AG04449 (cell line): ENCODE measurements at regions not wholly inside any gene's neighbourhood (a gene's known extent, or its start where the extent isn't known, plus 50 kb on each side); places are given as distances from the start of the nearest gene placed in this dataset.
A peak's percentile ranks its signal among the peaks of the same experiment; 100 is the strongest.

Experiments
- CTCF ChIA-PET: fragments of 350-600 bp; formaldehyde crosslinking; extraction: SDS; loops from one replicate; lab custom pipeline; 2021; ENCODE audit warnings: antibody characterized with exemption; lab: Yijun Ruan, JAX
- POLR2A ChIA-PET: fragments of 400-600, 350-600 bp; formaldehyde crosslinking; extraction: SDS; loops from one replicate; lab custom pipeline; 2020; ENCODE audit warnings: antibody characterized with exemption, inconsistent platforms; lab: Yijun Ruan, JAX
- DNase-seq: peaks from one replicate; pipeline ENCODE4 v3.0.0-alpha.2; 2010; ENCODE audit warnings: low read depth, low spot score
- H3K4me3 ChIP-seq: 2 replicates; pipeline ENCODE4 v1.5.1; 2011; ENCODE audit warnings: low read depth, mild to moderate bottlenecking, control low read depth, low read length
- CTCF ChIP-seq: IDR thresholded peaks from one replicate; pipeline ENCODE4 v1.5.1; 2011; ENCODE audit warnings: mild to moderate bottlenecking, moderate library complexity, low read length, control low read depth, inconsistent platforms; ENCODE audit not compliant: insufficient read depth; ENCODE audit errors: missing control alignments

GRCh38 chr7:110179037-110179436 lies 911.9 kb upstream of the LRRN3 start:
- ChIA-PET POLR2A (no interaction called here), CTCF (no interaction called here)
- no peak for TF ChIP-seq CTCF
- no peak for DNase-seq
- no peak overlapping the region for H3K4me3 ChIP-seq

GRCh38 chr7:110181768-110182167 lies 909.2 kb upstream of the LRRN3 start:
- POLR2A ChIA-PET = no interaction called here
- CTCF ChIA-PET = no interaction called here

GRCh38 chr7:110186334-110186733 lies 904.6 kb upstream of the LRRN3 start:
- CTCF ChIA-PET = no interaction called here

More at GRCh38 chr7:110181768-110182167, 909.2 kb upstream of the LRRN3 start:
- H3K4me3 ChIP-seq = no peak overlapping the region
- TF ChIP-seq CTCF = no peak
- no peak for DNase-seq

GRCh38 chr7:110187877-110188554 lies 902.9 kb upstream of the LRRN3 start:
- no peak for TF ChIP-seq CTCF
- DNase-seq = no peak
- ChIA-PET POLR2A (no interaction called here), CTCF (no interaction called here)
- H3K4me3 ChIP-seq = no peak overlapping the region

More at GRCh38 chr7:110186334-110186733, 904.6 kb upstream of the LRRN3 start:
- POLR2A ChIA-PET = no interaction called here
- no peak overlapping the region for H3K4me3 ChIP-seq
- DNase-seq = no peak
- TF ChIP-seq CTCF = no peak

- no peak for DNase-seq
- peak; percentile 12 for TF ChIP-seq CTCF
- CTCF ChIA-PET = no interaction called here
- POLR2A ChIA-PET = no interaction called here
- H3K4me3 ChIP-seq = no peak overlapping the region
Observed at GRCh38 chr7:110204527-110204926, 886.4 kb upstream of the LRRN3 start.

- no peak for TF ChIP-seq CTCF
- CTCF ChIA-PET = no interaction called here
- POLR2A ChIA-PET = no interaction called here
- H3K4me3 ChIP-seq = no peak overlapping the region
- DNase-seq = no peak
Observed at GRCh38 chr7:110205899-110206298, 885.0 kb upstream of the LRRN3 start.
